Muscle layer of colon (tissue), 2 donors: ENCODE measurements at regions not wholly inside any gene's neighbourhood (a gene's known extent, or its start where the extent isn't known, plus 50 kb on each side); places are given as distances from the start of the nearest gene placed in this dataset.
"Not testable (repeated sequence)": the region's sequence is repeated elsewhere in the genome, so short reads cannot be mapped to it uniquely, and the experiment has no call there.

Experiments used
- H3K27ac ChIP-seq: one replicate; pipeline ENCODE4 v1.7.0; 2013; ENCODE audit warnings: low read depth, mild to moderate bottlenecking, low read length, moderate library complexity
- H3K27me3 ChIP-seq, 2 donors: one replicate each; pipeline ENCODE4 v1.7.0; 2013; ENCODE audit warnings: low read length in 2 of 2, mild to moderate bottlenecking in 2 of 2; ENCODE audit not compliant: insufficient read depth in 2 of 2, control insufficient read depth in 1 of 2
- H3K36me3 ChIP-seq: one replicate; pipeline ENCODE4 v1.7.0; 2013; ENCODE audit warnings: mild to moderate bottlenecking, low read length; ENCODE audit not compliant: insufficient read depth
- H3K4me1 ChIP-seq: one replicate; pipeline ENCODE4 v1.7.0; 2013; ENCODE audit warnings: mild to moderate bottlenecking, low read length; ENCODE audit not compliant: insufficient read depth
- H3K4me3 ChIP-seq, 2 donors: one replicate each; pipeline ENCODE4 v1.7.0; 2013; ENCODE audit warnings: low read length in 2 of 2, low read depth in 1 of 2, mild to moderate bottlenecking in 1 of 2, moderate library complexity in 1 of 2
- H3K9ac ChIP-seq: one replicate; pipeline ENCODE4 v1.7.0; 2013; ENCODE audit warnings: low read length
- H3K9me3 ChIP-seq: one replicate; pipeline ENCODE4 v1.7.0; 2013; ENCODE audit warnings: mild to moderate bottlenecking, low read length
- donor health status: abdominal sarcoma.
- donor health status: Adenocarcinoma of cecum.

DNA sequence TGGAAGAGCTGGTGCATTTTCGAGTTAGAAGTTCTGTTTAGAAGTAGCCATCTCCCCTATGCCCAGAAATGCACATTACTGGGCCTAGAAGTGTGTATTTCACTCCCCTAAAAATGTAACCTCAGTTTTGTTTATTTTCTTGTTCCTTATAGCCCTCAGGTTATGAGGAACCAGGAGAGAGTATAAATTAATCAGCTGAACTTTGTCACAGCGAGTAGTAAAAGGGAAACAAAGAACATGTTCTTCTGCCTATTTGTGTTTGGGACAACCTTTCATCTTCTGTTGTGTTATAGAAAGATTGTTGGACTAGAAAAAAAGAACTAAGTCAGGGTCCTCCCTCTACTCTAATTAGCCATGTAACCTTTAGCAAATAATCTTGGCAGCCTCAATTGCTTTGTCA is 160.5 kb upstream of the PDE4B start:
- H3K9ac ChIP-seq: no peak overlapping the region
- no peaks in the 10 kb centered on the region for H3K9me3 ChIP-seq
- H3K4me3 ChIP-seq: no peak overlapping the region
- H3K27ac ChIP-seq: no peak overlapping the region
- H3K4me1 ChIP-seq: no peaks in the 10 kb centered on the region
- H3K36me3 ChIP-seq: no peaks in the 10 kb centered on the region
- H3K27me3 ChIP-seq: no peaks in the 10 kb centered on the region

DNA sequence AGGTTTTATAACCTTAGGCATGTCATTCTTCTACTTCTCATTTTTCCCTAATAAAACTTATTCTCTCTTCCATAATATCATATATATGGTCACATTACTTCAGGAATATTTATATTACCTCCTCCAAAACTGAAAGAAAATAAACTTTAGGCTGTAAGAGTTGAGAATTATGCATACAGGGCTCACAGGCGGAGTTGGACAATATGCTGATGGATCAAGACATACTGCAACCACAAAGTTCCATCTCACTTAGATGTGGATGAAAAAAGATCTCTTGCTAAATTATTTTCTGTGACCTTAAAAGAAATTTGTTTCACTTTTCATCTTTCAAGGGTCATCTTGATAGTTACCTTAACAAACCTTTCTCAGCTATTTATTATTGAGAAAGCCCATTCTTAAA is 152.6 kb upstream of the PDE4B start:
- no peaks in the 10 kb centered on the region for H3K4me1 ChIP-seq
- no peaks in the 10 kb centered on the region for H3K36me3 ChIP-seq
- H3K9me3 ChIP-seq: no peaks in the 10 kb centered on the region
- H3K27ac ChIP-seq: no peak overlapping the region
- no peak overlapping the region for H3K4me3 ChIP-seq
- no peak overlapping the region for H3K9ac ChIP-seq
- H3K27me3 ChIP-seq: no peaks in the 10 kb centered on the region

DNA sequence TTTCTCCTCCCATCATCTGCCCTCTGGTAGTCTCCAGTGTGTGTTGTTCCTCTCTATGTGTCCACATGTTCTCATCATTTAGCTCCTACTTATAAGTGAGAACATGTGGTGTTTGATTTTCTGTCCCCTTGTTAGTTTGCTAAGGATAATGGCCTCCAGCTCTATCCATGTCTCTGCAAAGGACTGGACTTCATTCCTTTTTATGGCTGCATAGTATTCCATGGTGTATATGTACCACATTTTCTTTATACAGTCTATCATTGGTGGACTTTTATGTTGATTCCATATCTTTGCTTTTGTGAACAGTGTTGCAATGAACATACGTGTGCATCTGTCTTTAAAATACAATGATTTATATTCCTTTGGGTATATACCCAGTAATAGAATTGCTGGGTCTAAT is 143.5 kb upstream of the PDE4B start:
- not testable (repeated sequence) for H3K36me3 ChIP-seq, H3K4me1 ChIP-seq, H3K9ac ChIP-seq, H3K4me3 ChIP-seq, H3K9me3 ChIP-seq, H3K27me3 ChIP-seq, H3K27ac ChIP-seq

DNA sequence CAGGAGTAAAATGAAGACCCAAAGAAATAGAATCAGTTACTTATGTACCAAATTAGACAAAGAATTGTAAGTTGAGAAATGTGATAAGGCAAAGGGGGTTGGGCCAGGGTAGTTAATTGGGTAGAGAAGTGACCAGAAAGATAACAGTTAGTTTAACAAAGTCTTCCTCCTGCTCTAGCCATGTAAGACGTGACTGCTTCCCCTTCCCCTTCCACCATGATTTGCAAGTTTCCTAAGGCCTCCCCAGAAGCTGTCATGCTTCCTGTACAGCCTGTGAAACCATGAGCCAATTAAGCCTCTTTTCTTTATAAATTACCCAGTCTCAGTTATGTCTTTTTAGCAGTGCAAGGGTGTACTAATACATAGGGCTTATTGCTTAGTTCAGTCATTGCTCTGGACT is 142.0 kb upstream of the PDE4B start:
- H3K9me3 ChIP-seq: no peaks in the 10 kb centered on the region
- no peak overlapping the region for H3K27ac ChIP-seq
- no peaks in the 10 kb centered on the region for H3K36me3 ChIP-seq
- no peak overlapping the region for H3K4me3 ChIP-seq
- H3K4me1 ChIP-seq: no peaks in the 10 kb centered on the region
- H3K9ac ChIP-seq: no peak overlapping the region
- no peaks in the 10 kb centered on the region for H3K27me3 ChIP-seq

DNA sequence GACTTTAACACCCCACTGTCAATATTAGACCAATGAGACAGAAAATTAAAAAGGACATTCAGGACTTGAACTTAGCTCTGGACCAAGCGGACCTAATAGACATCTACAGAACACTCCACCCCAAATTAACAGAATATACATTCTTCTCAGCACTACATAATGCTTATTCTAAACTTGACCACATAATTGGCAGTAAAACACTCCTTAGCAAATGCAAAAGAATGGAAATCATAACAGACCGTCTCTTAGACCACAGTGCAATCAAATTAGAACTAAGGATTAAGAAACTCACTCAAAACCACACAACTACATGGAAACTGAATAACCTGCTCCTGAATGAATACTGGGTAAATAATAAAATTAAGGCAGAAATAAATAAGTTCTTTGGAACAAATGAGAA is 138.2 kb upstream of the PDE4B start:
- H3K4me3 ChIP-seq, H3K36me3 ChIP-seq: not testable (repeated sequence)

DNA sequence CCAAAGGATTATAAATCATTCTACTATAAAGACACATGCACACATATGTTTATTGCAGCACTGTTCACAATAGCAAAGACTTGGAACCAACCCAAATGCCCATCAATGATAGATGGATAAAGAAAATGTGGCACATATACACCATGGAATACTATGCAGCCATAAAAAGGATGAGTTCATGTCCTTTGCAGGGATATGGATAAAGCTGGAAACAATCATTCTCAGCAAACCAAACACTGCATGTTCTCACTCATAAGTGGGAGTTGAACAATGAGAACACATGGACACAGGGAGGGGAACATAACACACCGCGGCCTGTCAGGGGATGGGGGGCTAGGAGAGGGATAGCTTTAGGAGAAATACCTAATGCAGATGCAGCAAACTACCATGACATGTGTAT is 135.1 kb upstream of the PDE4B start:
- not testable (repeated sequence) for H3K4me3 ChIP-seq, H3K36me3 ChIP-seq, H3K4me1 ChIP-seq, H3K9ac ChIP-seq, H3K9me3 ChIP-seq, H3K27ac ChIP-seq, H3K27me3 ChIP-seq

More for the DNA sequence above, 138.2 kb upstream of the PDE4B start:
- H3K9me3 ChIP-seq, H3K27me3 ChIP-seq, H3K4me1 ChIP-seq, H3K27ac ChIP-seq, H3K9ac ChIP-seq: not testable (repeated sequence)

DNA sequence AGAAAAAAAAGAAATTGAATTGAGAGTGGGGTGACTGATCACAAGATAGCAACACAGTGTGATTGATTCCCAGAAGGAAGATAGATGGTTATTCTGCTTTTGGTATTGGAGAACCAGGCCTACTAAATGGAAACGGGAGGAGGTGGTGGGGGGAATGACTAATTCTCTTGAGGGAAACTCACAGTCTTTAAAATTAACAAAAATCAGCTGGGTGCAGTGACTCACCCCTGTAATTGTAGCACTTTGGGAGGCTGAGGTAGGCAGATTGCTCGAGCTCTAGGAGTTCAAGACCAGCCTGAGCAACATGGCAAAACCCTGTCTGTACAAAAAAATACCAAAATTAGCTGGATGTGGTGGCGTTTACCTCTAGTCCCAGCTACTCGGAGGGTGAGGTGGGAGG is 134.6 kb upstream of the PDE4B start:
- no peaks in the 10 kb centered on the region for H3K9me3 ChIP-seq
- no peaks in the 10 kb centered on the region for H3K4me1 ChIP-seq
- no peaks in the 10 kb centered on the region for H3K27me3 ChIP-seq
- H3K4me3 ChIP-seq: no peak overlapping the region
- H3K36me3 ChIP-seq: no peaks in the 10 kb centered on the region
- no peak overlapping the region for H3K9ac ChIP-seq
- no peak overlapping the region for H3K27ac ChIP-seq

DNA sequence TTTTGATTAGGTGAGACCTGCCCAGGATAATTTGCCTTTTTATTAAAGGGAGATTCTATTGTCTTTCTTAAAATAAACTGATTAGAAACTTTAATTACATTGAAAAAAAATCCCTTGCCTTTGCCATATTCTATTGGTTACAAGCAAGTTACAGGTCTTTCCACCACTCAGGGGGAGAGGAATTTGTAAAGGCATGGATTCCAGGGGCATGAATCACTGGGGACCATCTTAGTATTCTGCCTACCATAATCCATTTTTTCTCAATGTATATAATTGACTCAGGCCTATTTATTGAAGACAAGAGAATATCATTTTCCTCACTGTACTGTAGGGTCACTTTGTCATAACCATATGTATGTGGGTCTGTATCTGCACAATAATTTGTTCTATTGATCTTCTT is 124.3 kb upstream of the PDE4B start:
- H3K27me3 ChIP-seq: no peaks in the 10 kb centered on the region
- H3K9ac ChIP-seq: no peak overlapping the region
- no peak overlapping the region for H3K27ac ChIP-seq
- no peaks in the 10 kb centered on the region for H3K36me3 ChIP-seq
- H3K4me1 ChIP-seq: no peaks in the 10 kb centered on the region
- H3K4me3 ChIP-seq: no peak overlapping the region
- H3K9me3 ChIP-seq: no peaks in the 10 kb centered on the region

DNA sequence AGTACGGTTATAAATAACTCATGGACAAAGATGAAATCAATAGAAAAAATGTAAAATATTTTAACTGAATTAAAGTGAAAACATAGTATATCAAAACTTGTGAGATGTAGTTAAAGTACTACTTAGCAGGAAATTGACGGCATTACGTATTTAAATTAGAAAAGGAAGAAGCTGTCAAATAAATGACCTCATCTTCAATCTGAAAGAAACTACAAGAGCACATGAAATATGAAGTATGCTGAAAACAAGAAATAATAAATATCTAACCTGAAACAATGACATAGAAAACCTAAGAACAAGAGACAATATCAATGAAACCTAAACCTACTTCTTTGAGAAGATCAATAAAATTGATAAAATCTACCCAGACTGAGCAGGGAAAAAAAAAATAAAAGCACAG is 122.2 kb upstream of the PDE4B start:
- no peaks in the 10 kb centered on the region for H3K27me3 ChIP-seq
- no peak overlapping the region for H3K27ac ChIP-seq
- H3K9ac ChIP-seq: no peak overlapping the region
- no peaks in the 10 kb centered on the region for H3K36me3 ChIP-seq
- no peak overlapping the region for H3K4me3 ChIP-seq
- no peaks in the 10 kb centered on the region for H3K9me3 ChIP-seq
- H3K4me1 ChIP-seq: no peaks in the 10 kb centered on the region

DNA sequence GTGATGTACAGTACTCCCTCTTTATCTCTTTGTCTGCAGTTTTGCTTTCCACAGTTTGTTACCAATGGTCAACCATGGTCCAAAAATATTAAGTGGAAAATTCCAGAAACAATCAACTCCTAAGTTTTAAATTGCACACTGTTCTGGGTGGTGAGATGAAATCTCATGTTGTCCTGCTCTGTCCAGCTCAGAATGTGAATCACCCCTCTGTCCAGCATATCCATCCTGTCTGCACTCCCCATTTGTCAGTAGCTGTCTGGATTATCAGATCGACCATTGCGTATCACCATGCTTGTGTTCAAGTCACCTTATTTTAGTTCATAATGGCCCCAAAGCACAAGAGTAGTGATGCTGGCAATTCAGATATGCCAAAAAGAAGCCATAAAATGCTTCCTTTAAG is 118.2 kb upstream of the PDE4B start:
- H3K4me1 ChIP-seq: no peaks in the 10 kb centered on the region
- H3K9me3 ChIP-seq: no peaks in the 10 kb centered on the region
- H3K27me3 ChIP-seq: no peaks in the 10 kb centered on the region
- no peak overlapping the region for H3K27ac ChIP-seq
- H3K9ac ChIP-seq: no peak overlapping the region
- H3K4me3 ChIP-seq: no peak overlapping the region
- no peaks in the 10 kb centered on the region for H3K36me3 ChIP-seq

DNA sequence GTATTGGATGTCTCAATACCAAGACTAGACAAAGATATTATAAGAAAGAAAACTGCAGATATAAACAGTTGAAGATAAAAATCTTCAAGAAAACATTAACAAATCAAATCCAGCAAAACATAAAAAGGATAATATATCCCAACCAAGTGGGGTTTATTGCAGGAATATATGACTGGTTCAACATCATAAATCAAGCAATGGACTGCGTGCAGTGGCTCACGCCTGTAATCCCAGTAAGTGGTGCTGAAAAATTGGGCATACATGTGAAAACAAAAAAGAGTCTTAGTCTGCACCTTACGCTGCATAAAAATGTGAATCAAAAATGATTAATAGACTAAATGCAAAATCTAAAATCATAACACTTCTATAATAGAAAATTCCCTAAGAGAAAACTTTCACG is 112.9 kb upstream of the PDE4B start:
- no peaks in the 10 kb centered on the region for H3K36me3 ChIP-seq

DNA sequence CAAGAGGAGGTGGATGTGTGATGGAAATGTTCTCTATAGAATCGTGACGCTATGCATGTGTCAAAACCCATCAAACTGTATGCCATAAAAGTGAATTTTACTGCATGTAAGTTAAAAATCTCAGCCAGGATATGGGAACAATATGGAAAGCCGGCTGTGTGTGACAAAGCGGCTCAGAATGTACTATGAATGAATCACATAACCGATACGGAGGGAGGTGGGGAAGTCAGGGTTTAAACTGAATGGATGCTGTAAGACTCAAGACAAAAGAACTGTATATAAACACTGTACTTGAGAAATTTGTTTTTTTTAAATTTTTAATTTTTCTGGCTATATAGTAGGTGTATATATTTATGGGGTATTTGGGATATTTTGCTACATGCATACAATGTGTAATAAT is 111.6 kb upstream of the PDE4B start:
- Histone ChIP-seq H3K36me3 (no peaks in the 10 kb centered on the region), H3K27me3 (no peaks in the 10 kb centered on the region), H3K4me1 (no peaks in the 10 kb centered on the region), H3K4me3 (no peak overlapping the region), H3K27ac (no peak overlapping the region), H3K9me3 (no peaks in the 10 kb centered on the region), H3K9ac (no peak overlapping the region)

More for the DNA sequence above, 112.9 kb upstream of the PDE4B start:
- no peaks in the 10 kb centered on the region for H3K27me3 ChIP-seq
- no peaks in the 10 kb centered on the region for H3K4me1 ChIP-seq
- no peak overlapping the region for H3K4me3 ChIP-seq
- no peak overlapping the region for H3K27ac ChIP-seq
- no peaks in the 10 kb centered on the region for H3K9me3 ChIP-seq
- H3K9ac ChIP-seq: no peak overlapping the region
